HG02943 (cell line): ENCODE measurements at regions not wholly inside any gene's neighbourhood (a gene's known extent, or its start where the extent isn't known, plus 50 kb on each side); places are given as distances from the start of the nearest gene placed in this dataset.
"Not testable (repeated sequence)": the region's sequence is repeated elsewhere in the genome, so short reads cannot be mapped to it uniquely, and the experiment has no call there.

Experiments
- ATAC-seq: cut with Tn5 transposase; IDR thresholded peaks from one replicate; pipeline ENCODE4 v1.9.1; 2021; ENCODE audit warnings: mild to moderate bottlenecking, low read depth, moderate library complexity; ENCODE audit not compliant: unreplicated experiment

GRCh38 chr22:22193923-22194322 is 50.7 kb upstream of the VPREB1 start:
- ATAC-seq = no peak

GRCh38 chr22:22193462-22193861 is 51.1 kb upstream of the VPREB1 start:
- not testable (repeated sequence) for ATAC-seq

GRCh38 chr22:22193006-22193405 is 51.6 kb upstream of the VPREB1 start:
- not testable (repeated sequence) for ATAC-seq

- ATAC-seq = not testable (repeated sequence)
Measured at GRCh38 chr22:22189796-22190195, 54.8 kb upstream of the VPREB1 start.

- ATAC-seq = not testable (repeated sequence)
Measured at GRCh38 chr22:22187863-22188262, 56.7 kb upstream of the VPREB1 start.

GRCh38 chr22:22187299-22187698 is 57.3 kb upstream of the VPREB1 start:
- ATAC-seq = no peak

- ATAC-seq = no peak
Measured at GRCh38 chr22:22185844-22186499, 58.6 kb upstream of the VPREB1 start.

GRCh38 chr22:22185217-22185616 is 59.4 kb upstream of the VPREB1 start:
- ATAC-seq = no peak

- ATAC-seq = no peak
Measured at GRCh38 chr22:22184277-22184807, 60.2 kb upstream of the VPREB1 start.

GRCh38 chr22:22182990-22183264 is 61.7 kb upstream of the VPREB1 start:
- no peak for ATAC-seq

- no peak for ATAC-seq
Measured at GRCh38 chr22:22182218-22182989, 62.2 kb upstream of the VPREB1 start.

- no peak for ATAC-seq
Measured at GRCh38 chr22:22181341-22181850, 63.2 kb upstream of the VPREB1 start.

GRCh38 chr22:22180738-22181285 is 63.8 kb upstream of the VPREB1 start:
- ATAC-seq = no peak

- ATAC-seq = no peak
Measured at GRCh38 chr22:22179858-22180257, 64.7 kb upstream of the VPREB1 start.

GRCh38 chr22:22178992-22179391 is 65.6 kb upstream of the VPREB1 start:
- no peak for ATAC-seq

GRCh38 chr22:22178355-22178965 is 66.1 kb upstream of the VPREB1 start:
- no peak for ATAC-seq

GRCh38 chr22:22176929-22177616 is 67.5 kb upstream of the VPREB1 start:
- no peak for ATAC-seq

GRCh38 chr22:22172896-22173628 is 71.5 kb upstream of the VPREB1 start:
- ATAC-seq = not testable (repeated sequence)

- ATAC-seq = no peak
Measured at GRCh38 chr22:22171357-22172218, 73.0 kb upstream of the VPREB1 start.
